ENCODE measurements at regions not wholly inside any gene's neighbourhood (a gene's known extent, or its start where the extent isn't known, plus 50 kb on each side); places are given as distances from the start of the nearest gene placed in this dataset.

- no peaks in the 10 kb centered on the region for H3K36me3 ChIP-seq (ENCODE audit: control insufficient read depth in 3 of 3, insufficient read depth in 2 of 3, low read depth in 1 of 3, low read length in 3 of 3)
- H3K27ac ChIP-seq (ENCODE audit: low read depth in 1 of 3, low read length in 2 of 3) = no peak overlapping the region
- H3K9me3 ChIP-seq (ENCODE audit: control insufficient read depth in 2 of 2, insufficient read depth in 1 of 2, low read depth in 1 of 2, low read length in 1 of 2) = peaks cover 0 to 5% of the 10 kb centered on the region in 2 donors
- FAIRE-seq (no peak), DNase-seq (no peak)
- peaks cover 0 to 1% (median 0%) of the 10 kb centered on the region in 3 donors for H3K27me3 ChIP-seq (ENCODE audit: control insufficient read depth in 3 of 3, insufficient read depth in 3 of 3, low read length in 3 of 3)
- no peaks in the 10 kb centered on the region for H3K4me1 ChIP-seq (ENCODE audit: control insufficient read depth in 3 of 3, insufficient read depth in 2 of 3, low read depth in 1 of 3, low read length in 2 of 3)
- 71 to 73% (median 71%) methylated on average over 6 of the region's 6 CpGs for WGBS, 3 donors
- H3K4me3 ChIP-seq (ENCODE audit: low read depth in 1 of 3, low read length in 3 of 3) = no peak overlapping the region
Measured at GRCh38 chr2:133673305-133673905, 105.1 kb upstream of the NCKAP5 start.

GRCh38 chr2:133674066-133674432 lies 105.8 kb upstream of the NCKAP5 start:
- H3K9me3 ChIP-seq (ENCODE audit: control insufficient read depth in 2 of 2, insufficient read depth in 1 of 2, low read depth in 1 of 2, low read length in 1 of 2) = peaks cover 0 to under 1% of the 10 kb centered on the region in 2 donors
- H3K4me3 ChIP-seq (ENCODE audit: low read depth in 1 of 3, low read length in 3 of 3) = no peak overlapping the region
- H3K27me3 ChIP-seq (ENCODE audit: control insufficient read depth in 3 of 3, insufficient read depth in 3 of 3, low read length in 3 of 3) = peaks cover 0 to 1% (median 0%) of the 10 kb centered on the region in 3 donors
- DNase-seq (no peak), FAIRE-seq (no peak)
- WGBS, 3 donors = 32 to 54% (median 40%) methylated on average over 4 of the region's 4 CpGs
- no peaks in the 10 kb centered on the region for H3K4me1 ChIP-seq (ENCODE audit: control insufficient read depth in 3 of 3, insufficient read depth in 2 of 3, low read depth in 1 of 3, low read length in 2 of 3)
- H3K27ac ChIP-seq (ENCODE audit: low read depth in 1 of 3, low read length in 2 of 3) = no peak overlapping the region
- no peaks in the 10 kb centered on the region for H3K36me3 ChIP-seq (ENCODE audit: control insufficient read depth in 3 of 3, insufficient read depth in 2 of 3, low read depth in 1 of 3, low read length in 3 of 3)

- H3K27me3 ChIP-seq (ENCODE audit: control insufficient read depth in 3 of 3, insufficient read depth in 3 of 3, low read length in 3 of 3) = peaks cover 0 to 1% (median 0%) of the 10 kb centered on the region in 3 donors
- peak overlapping the region in 2 of 3 donors; percentile 9 to 10 for H3K4me3 ChIP-seq (ENCODE audit: low read depth in 1 of 3, low read length in 3 of 3)
- no peaks in the 10 kb centered on the region for H3K4me1 ChIP-seq (ENCODE audit: control insufficient read depth in 3 of 3, insufficient read depth in 2 of 3, low read depth in 1 of 3, low read length in 2 of 3)
- H3K9me3 ChIP-seq (ENCODE audit: control insufficient read depth in 2 of 2, insufficient read depth in 1 of 2, low read depth in 1 of 2, low read length in 1 of 2) = no peaks in the 10 kb centered on the region
- peak; percentile 2 to 29 for DNase-seq
- WGBS, 3 donors = 3 to 9% (median 8%) methylated on average over 21 of the region's 21 CpGs
- H3K36me3 ChIP-seq (ENCODE audit: control insufficient read depth in 3 of 3, insufficient read depth in 2 of 3, low read depth in 1 of 3, low read length in 3 of 3) = no peaks in the 10 kb centered on the region
- H3K27ac ChIP-seq (ENCODE audit: low read depth in 1 of 3, low read length in 2 of 3) = peak overlapping the region in 1 of 3 donors; percentile 32
- no peak for FAIRE-seq
Measured at GRCh38 chr2:133674433-133675331, 106.4 kb upstream of the NCKAP5 start.

GRCh38 chr2:133676392-133677130 lies 108.3 kb upstream of the NCKAP5 start:
- DNase-seq (no peak), FAIRE-seq (no peak)
- Histone ChIP-seq H3K27ac (ENCODE audit: low read depth in 1 of 3, low read length in 2 of 3) (no peak overlapping the region), H3K9me3 (ENCODE audit: control insufficient read depth in 2 of 2, insufficient read depth in 1 of 2, low read depth in 1 of 2, low read length in 1 of 2) (no peaks in the 10 kb centered on the region), H3K27me3 (ENCODE audit: control insufficient read depth in 3 of 3, insufficient read depth in 3 of 3, low read length in 3 of 3) (peaks cover 0 to 1% (median 0%) of the 10 kb centered on the region in 3 donors), H3K4me1 (ENCODE audit: control insufficient read depth in 3 of 3, insufficient read depth in 2 of 3, low read depth in 1 of 3, low read length in 2 of 3) (no peaks in the 10 kb centered on the region), H3K36me3 (ENCODE audit: control insufficient read depth in 3 of 3, insufficient read depth in 2 of 3, low read depth in 1 of 3, low read length in 3 of 3) (no peaks in the 10 kb centered on the region), H3K4me3 (ENCODE audit: low read depth in 1 of 3, low read length in 3 of 3) (no peak overlapping the region)
- WGBS, 3 donors = 63 to 80% (median 70%) methylated on average over 1 of the region's 1 CpG

- H3K36me3 ChIP-seq (ENCODE audit: control insufficient read depth in 3 of 3, insufficient read depth in 2 of 3, low read depth in 1 of 3, low read length in 3 of 3) = no peaks in the 10 kb centered on the region
- no peaks in the 10 kb centered on the region for H3K9me3 ChIP-seq (ENCODE audit: control insufficient read depth in 2 of 2, insufficient read depth in 1 of 2, low read depth in 1 of 2, low read length in 1 of 2)
- H3K27ac ChIP-seq (ENCODE audit: low read depth in 1 of 3, low read length in 2 of 3) = no peak overlapping the region
- 30 to 53% (median 36%) methylated on average over 2 of the region's 2 CpGs for WGBS, 3 donors
- no peak for FAIRE-seq
- H3K27me3 ChIP-seq (ENCODE audit: control insufficient read depth in 3 of 3, insufficient read depth in 3 of 3, low read length in 3 of 3) = no peaks in the 10 kb centered on the region
- H3K4me1 ChIP-seq (ENCODE audit: control insufficient read depth in 3 of 3, insufficient read depth in 2 of 3, low read depth in 1 of 3, low read length in 2 of 3) = no peaks in the 10 kb centered on the region
- H3K4me3 ChIP-seq (ENCODE audit: low read depth in 1 of 3, low read length in 3 of 3) = no peak overlapping the region
- DNase-seq = no peak
Measured at GRCh38 chr2:133680343-133681049, 112.2 kb upstream of the NCKAP5 start.

- Histone ChIP-seq H3K36me3 (ENCODE audit: control insufficient read depth in 3 of 3, insufficient read depth in 2 of 3, low read depth in 1 of 3, low read length in 3 of 3) (no peaks in the 10 kb centered on the region), H3K27ac (ENCODE audit: low read depth in 1 of 3, low read length in 2 of 3) (no peak overlapping the region), H3K4me3 (ENCODE audit: low read depth in 1 of 3, low read length in 3 of 3) (no peak overlapping the region), H3K27me3 (ENCODE audit: control insufficient read depth in 3 of 3, insufficient read depth in 3 of 3, low read length in 3 of 3) (no peaks in the 10 kb centered on the region), H3K4me1 (ENCODE audit: control insufficient read depth in 3 of 3, insufficient read depth in 2 of 3, low read depth in 1 of 3, low read length in 2 of 3) (no peaks in the 10 kb centered on the region), H3K9me3 (ENCODE audit: control insufficient read depth in 2 of 2, insufficient read depth in 1 of 2, low read depth in 1 of 2, low read length in 1 of 2) (no peaks in the 10 kb centered on the region)
- FAIRE-seq (no peak), DNase-seq (no peak)
- 61 to 69% (median 67%) methylated on average over 1 of the region's 1 CpG for WGBS, 3 donors
Measured at GRCh38 chr2:133682347-133682746, 114.1 kb upstream of the NCKAP5 start.

GRCh38 chr2:133682906-133683305 lies 114.6 kb upstream of the NCKAP5 start:
- WGBS, 3 donors = 46 to 60% (median 53%) methylated on average over 3 of the region's 3 CpGs
- FAIRE-seq = no peak
- H3K4me1 ChIP-seq (ENCODE audit: control insufficient read depth in 3 of 3, insufficient read depth in 2 of 3, low read depth in 1 of 3, low read length in 2 of 3) = no peaks in the 10 kb centered on the region

GRCh38 chr2:133685636-133686215 lies 117.5 kb upstream of the NCKAP5 start:
- Histone ChIP-seq H3K27me3 (ENCODE audit: control insufficient read depth in 3 of 3, insufficient read depth in 3 of 3, low read length in 3 of 3) (no peaks in the 10 kb centered on the region), H3K9me3 (ENCODE audit: control insufficient read depth in 2 of 2, insufficient read depth in 1 of 2, low read depth in 1 of 2, low read length in 1 of 2) (no peaks in the 10 kb centered on the region), H3K36me3 (ENCODE audit: control insufficient read depth in 3 of 3, insufficient read depth in 2 of 3, low read depth in 1 of 3, low read length in 3 of 3) (no peaks in the 10 kb centered on the region), H3K27ac (ENCODE audit: low read depth in 1 of 3, low read length in 2 of 3) (no peak overlapping the region), H3K4me1 (ENCODE audit: control insufficient read depth in 3 of 3, insufficient read depth in 2 of 3, low read depth in 1 of 3, low read length in 2 of 3) (no peaks in the 10 kb centered on the region), H3K4me3 (ENCODE audit: low read depth in 1 of 3, low read length in 3 of 3) (no peak overlapping the region)
- DNase-seq (no peak), FAIRE-seq (no peak)
- 79 to 96% (median 84%) methylated on average over 2 of the region's 2 CpGs for WGBS, 3 donors

More at GRCh38 chr2:133682906-133683305, 114.6 kb upstream of the NCKAP5 start:
- Histone ChIP-seq H3K4me3 (ENCODE audit: low read depth in 1 of 3, low read length in 3 of 3) (no peak overlapping the region), H3K9me3 (ENCODE audit: control insufficient read depth in 2 of 2, insufficient read depth in 1 of 2, low read depth in 1 of 2, low read length in 1 of 2) (no peaks in the 10 kb centered on the region), H3K27me3 (ENCODE audit: control insufficient read depth in 3 of 3, insufficient read depth in 3 of 3, low read length in 3 of 3) (no peaks in the 10 kb centered on the region), H3K36me3 (ENCODE audit: control insufficient read depth in 3 of 3, insufficient read depth in 2 of 3, low read depth in 1 of 3, low read length in 3 of 3) (no peaks in the 10 kb centered on the region), H3K27ac (ENCODE audit: low read depth in 1 of 3, low read length in 2 of 3) (no peak overlapping the region)
- DNase-seq = no peak
